Femur (tissue), 1 donor: ENCODE measurements at regions not wholly inside any gene's neighbourhood (a gene's known extent, or its start where the extent isn't known, plus 50 kb on each side); places are given as distances from the start of the nearest gene placed in this dataset.
"Not testable (repeated sequence)": the region's sequence is repeated elsewhere in the genome, so short reads cannot be mapped to it uniquely, and the experiment has no call there.

Source experiments
- DNase-seq: peaks from one replicate; pipeline ENCODE4 v3.0.0-alpha.2; 2017

DNA sequence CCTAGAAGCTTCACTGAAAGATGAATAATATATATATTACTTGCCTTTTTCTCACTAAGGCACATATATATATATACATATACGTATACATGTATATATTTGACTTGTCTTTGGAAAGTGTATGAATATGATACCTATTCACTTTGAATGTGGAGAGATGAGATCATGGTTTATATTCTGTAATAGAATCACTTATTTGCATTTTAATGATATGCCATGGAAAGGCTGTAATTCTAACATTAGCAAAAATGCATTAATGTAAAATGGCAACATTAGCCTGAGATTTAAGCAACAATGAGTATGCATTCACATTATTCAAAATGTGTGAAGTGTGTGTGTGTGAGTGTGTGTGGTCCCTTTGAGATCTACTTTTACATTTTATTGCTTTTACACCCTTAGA is 54.5 kb upstream of the PRKD1 start:
- no peak for DNase-seq

- DNase-seq = no peak
Measured at GRCh38 chr14:29982993-29983392, 55.3 kb upstream of the PRKD1 start.

- not testable (repeated sequence) for DNase-seq
Measured at GRCh38 chr14:29990344-29990857, 62.8 kb upstream of the PRKD1 start.

DNA sequence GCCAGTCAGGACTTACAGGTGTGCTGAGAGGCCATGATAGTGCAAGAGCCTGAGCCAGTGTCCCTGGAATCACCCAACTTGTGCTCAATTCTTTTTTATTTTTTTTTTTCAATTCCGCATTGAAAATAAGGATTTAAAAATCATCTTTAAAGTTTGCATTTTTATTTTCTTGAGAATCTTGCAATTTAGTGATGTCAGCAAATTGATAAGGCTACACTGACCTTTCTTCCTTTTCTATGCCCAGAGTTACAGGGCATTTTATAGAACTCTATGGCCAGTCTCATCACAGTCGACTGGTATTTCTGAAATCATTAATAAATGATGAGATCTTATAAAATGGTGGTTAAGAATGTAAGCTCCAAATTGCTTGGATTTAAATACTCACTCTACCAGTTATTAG is 63.3 kb upstream of the PRKD1 start:
- no peak for DNase-seq

DNA sequence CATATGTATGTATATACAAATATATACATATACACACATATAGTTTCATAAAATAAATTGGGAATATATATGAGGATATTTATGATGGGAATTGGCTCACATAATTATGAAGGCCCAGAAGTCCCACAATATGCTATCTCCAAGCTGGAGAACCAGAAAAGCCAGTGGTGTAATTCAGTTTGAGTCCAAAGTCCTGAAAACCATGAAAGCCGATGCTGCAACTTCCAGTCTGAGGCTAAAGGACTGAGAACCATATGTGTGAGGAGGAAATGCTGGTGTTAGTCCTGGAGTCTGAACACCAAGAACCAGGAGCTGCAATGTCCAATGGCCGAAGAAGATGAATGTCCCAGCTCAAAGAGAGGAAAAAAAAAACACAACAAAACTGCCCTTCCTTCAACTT is 65.5 kb upstream of the PRKD1 start:
- no peak for DNase-seq

DNA sequence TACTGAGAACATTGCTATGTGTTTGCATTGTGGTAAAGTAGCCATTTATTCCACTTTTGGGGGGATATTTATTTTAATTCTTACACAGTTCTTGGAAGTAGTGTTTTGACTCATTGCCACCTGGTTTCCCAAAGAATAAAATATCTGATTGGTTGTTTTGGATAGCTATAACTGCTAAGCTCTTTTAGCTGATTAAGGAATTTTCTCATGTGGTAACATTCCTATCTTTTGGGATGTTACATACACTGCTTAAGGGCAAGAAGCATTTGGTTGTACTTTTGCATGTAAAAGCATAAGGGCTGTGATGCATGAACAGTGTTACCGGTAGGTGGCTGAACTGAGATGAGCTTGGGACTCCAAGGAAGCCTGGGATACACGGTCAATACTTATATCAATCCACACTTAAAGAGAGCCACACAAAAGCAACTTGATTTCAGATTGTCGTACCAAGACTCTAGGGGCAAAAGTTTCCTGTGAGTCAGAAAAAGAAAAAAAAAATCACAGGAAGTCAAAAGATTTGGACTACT is 71.4 kb upstream of the PRKD1 start:
- no peak for DNase-seq

GRCh38 chr14:30002859-30003258 is 75.2 kb upstream of the PRKD1 start:
- DNase-seq = no peak

- no peak for DNase-seq
Measured at GRCh38 chr14:30005114-30005808, 77.6 kb upstream of the PRKD1 start.

DNA sequence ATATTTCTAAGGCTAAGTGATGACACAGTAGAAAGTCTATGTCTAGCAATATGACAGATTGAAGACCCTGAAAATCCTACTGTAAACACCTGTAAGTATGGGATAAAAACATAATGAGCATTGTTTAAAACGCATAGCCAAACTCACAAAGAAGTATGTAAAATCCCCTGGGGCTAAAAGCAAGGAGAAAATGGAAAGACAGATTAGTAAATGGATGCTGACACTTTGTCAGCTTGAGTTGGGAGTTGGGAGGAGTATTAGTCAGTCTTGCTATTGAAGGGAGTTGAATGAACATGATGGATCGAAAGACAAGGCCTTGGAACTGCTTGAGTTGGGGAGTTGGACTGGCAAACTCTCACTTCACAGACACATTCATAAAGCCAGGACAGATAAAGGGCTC is 79.0 kb upstream of the PRKD1 start:
- no peak for DNase-seq

DNA sequence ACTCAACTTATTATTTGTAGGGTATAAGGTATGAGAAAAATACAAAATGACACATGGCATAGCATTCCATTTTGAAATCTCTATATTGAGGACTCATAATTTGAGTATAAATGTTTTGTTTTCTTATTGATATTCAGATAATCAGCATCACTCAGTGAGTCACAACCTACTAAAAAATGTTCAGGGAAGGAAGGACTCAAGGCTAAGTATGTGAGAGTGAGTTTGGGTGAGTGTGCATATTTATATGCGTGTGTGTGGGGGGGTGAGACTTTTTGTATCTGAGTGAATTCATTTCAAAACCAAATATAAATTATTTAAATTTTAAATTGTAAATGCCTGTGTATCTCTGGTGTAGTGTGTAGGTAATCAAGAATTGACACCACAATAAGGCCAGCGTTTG is 87.8 kb upstream of the PRKD1 start:
- DNase-seq = no peak

- no peak for DNase-seq
Measured at GRCh38 chr14:30016002-30016401, 88.4 kb upstream of the PRKD1 start.

DNA sequence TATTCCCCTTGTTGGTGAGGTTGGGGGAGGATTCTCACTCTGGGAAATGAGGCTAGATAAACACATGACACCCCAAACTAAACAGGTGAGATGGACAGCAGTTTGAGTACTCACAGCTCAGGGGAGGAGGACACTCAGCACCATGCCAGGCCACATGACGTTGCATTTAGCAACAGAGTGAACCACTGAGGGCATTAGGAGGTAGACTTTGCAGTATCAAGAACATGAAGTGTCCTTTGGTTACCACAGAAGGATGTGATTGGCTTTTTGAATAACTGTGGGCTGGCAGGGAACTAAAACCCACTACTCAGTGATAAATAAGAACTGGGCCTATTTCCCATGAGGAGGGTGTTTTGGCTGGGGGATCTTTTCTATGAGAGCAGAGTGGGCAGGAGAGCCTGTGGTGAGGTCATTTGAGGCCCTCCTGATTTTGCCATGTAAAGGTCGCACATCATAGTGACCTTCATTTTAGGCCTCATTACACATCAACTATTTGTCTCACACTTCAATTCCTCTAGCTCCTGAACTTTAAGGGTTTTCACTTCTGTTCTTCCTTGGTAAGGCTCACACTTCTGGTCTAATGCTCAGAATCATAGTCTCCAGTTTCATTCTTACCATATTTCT is 89.8 kb upstream of the PRKD1 start:
- no peak for DNase-seq

- no peak for DNase-seq
Measured at GRCh38 chr14:30020271-30020670, 92.6 kb upstream of the PRKD1 start.

GRCh38 chr14:30020687-30021086 is 93.0 kb upstream of the PRKD1 start:
- DNase-seq = no peak

DNA sequence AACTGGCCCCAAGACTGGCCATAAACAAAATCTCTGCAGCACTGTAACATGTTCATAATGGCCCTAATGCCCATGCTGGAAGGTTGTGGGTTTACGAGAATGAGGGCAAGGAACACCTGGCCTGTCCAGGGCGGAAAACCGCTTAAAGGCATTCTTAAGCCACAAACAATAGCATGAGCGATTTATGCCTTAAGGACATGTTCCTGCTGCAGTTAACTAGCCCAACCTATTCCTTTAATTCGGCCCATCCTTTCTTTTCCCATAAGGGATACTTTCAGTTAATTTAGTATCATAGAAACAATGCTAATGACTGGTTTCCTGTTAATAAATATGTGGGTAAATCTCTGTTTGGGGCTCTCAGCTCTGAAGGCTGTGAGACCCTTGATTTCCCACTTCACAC is 95.7 kb upstream of the PRKD1 start:
- DNase-seq = not testable (repeated sequence)

GRCh38 chr14:30034152-30034551 is 106.5 kb upstream of the PRKD1 start:
- DNase-seq = no peak

DNA sequence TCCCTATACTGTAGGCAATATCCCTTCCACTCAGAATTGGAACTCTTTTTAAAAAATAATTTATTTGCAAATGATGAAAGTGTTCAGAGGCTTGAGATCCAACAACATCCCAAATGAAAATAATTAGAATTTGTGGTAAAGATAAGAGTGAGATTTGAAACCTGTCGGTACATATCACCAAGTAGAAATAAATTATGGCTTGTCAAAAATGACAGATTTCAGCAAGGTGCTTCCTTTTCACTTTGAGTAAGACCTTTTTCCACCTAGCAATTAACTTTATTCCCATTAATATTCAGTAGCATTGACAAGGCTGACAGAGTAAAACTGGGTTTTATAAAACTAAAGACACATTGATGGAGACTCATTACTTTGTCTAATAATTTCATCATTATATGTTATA is 107.7 kb upstream of the PRKD1 start:
- DNase-seq = no peak

GRCh38 chr14:30045720-30046119 is 118.1 kb upstream of the PRKD1 start:
- no peak for DNase-seq

DNA sequence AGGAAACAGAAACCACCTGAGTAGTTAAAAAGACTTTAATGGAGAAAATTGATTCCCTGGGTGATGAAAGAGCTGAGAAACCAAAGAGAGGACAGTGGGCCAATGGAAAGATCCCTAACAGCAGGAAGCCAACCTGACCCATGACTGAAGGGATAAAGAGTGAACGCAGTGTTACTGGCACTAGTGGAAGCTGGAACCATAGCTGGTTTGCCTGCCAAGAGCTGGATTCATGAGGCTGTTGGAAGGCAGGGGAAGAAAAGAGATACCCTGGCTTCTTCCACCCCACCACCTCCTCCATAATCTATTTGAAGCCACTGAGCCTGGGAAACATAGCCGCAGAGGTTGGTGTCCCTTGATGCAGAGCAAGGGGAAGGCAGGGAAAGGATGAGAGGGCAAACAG is 125.5 kb upstream of the PRKD1 start:
- DNase-seq = no peak

DNA sequence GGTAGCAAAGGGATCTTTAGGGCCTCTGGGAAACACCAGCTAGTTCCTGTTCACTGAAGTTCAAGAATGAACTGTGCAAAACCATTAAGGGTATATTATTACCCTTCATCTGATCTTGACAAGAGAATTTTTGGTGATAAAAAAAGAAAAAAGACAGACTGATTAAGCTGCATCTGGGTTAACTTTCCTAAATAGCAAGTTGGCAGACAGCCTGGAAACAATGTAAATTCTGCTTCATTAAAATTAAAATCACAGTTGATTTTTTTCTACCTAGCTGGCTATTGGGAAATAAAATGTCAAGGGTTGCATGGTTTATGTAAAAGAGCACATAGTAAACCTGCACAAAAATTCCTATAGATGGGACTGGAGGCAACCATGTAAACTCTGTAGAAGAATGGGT is 126.6 kb upstream of the PRKD1 start:
- DNase-seq = no peak

DNA sequence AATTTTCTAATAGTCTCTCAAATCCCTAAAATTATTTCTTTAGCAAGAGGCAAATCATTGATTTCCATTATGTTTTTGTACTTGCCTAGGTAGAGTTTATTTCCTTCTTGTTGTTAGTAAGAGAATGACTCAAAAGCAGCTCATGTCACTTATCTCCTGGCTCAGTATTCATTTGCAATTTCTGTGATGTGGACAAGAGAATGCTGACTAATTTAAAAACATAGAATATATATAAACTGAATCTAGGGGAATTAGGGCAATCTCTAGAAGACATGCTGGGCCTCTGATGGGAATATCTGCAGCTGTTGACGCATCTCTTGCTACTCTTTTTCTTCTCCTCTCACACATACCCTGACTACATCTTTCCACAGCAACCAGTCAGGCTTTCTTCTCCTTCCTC is 130.8 kb upstream of the PRKD1 start:
- DNase-seq = no peak

DNA sequence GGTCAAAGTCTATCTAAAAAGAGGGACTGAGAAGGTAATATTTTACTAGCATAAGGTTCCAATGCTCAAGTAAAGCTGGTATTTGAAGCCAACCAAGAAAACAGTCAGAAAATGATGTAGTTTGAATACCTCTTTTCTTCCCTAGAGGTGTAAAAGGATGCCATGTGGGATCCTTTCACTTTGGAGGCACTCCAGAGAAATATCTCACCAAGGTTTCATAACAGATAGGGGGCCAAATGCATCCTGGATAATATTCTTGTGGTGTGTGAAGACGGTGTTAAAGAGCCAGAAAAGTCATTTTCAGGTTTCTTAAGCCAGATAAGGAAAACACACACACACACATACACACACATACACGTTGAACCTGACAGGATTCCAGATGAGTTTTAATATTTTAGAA is 136.1 kb upstream of the PRKD1 start:
- DNase-seq = no peak

GRCh38 chr14:30064454-30064853 is 136.8 kb upstream of the PRKD1 start:
- no peak for DNase-seq

DNA sequence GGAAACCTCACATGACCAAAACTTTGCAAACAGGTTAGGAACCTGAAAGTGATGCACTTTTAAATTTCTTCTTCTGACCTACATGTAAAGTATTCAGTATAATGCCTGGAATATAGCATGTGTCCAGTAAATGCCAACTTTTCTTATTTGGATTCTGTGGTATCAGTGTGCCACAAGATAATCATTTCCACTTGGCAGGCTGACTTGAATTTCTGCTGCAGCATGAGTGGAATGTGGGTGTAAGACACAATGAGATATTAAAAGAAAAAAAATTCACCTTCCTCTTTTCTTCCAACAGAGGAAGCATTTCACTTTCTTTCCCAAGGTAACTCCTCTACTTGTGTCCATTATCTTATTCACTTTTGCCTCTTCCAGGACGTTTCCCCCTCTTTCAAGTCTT is 141.9 kb upstream of the PRKD1 start:
- DNase-seq = no peak

GRCh38 chr14:30072454-30072853 is 144.8 kb upstream of the PRKD1 start:
- not testable (repeated sequence) for DNase-seq
